ENCODE measurements at regions not wholly inside any gene's neighbourhood (a gene's known extent, or its start where the extent isn't known, plus 50 kb on each side); places are given as distances from the start of the nearest gene placed in this dataset.

GRCh38 chr11:76721755-76722677, 51.5 kb upstream of the LRRC32 start:
- Mint-ChIP-seq H3K27me3 (ENCODE audit: low read depth) (peaks cover 16% of the 10 kb centered on the region), H3K9me3 (no peaks in the 10 kb centered on the region), H3K4me1 (ENCODE audit: low read depth) (peaks cover 5% of the 10 kb centered on the region), H3K4me3 (peak overlapping the region; percentile 13), H3K27ac (no peak overlapping the region), H3K36me3 (ENCODE audit: low read depth) (no peaks in the 10 kb centered on the region)
- intact Hi-C loops (cut with micrococcal nuclease) = loop anchor here (1.0 to 5.0 kb wide), 3 partner anchors 60 to 369 kb away; partner anchors contain the start of gene TSKU
- DNase-seq = peak; percentile 86
- CTCF ChIA-PET = interaction anchor here (0.6 to 6.0 kb wide), 26 partner anchors 8 to 427 kb away, joined by 3 to 74 read pairs (median 4); no protein-coding TSS in a partner anchor

DNA sequence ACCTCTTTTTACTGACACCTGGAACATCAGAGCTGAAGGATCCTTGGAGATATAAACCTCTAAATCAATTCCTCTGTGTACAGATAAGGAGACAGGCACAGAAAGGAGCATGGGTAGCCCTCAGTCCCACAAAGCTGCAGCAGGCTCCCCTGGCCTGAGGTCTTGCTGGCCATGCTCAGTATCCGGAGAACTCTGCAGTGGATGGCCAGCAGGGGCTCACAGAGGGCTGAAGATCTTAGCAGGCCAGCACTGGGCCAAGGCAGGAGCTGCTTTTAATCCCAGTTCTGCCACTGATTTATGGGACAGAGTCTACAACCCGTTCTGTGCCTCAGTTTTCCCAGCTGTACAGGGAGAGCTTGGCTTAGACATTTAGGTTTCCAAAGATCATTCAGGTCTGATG, 52.6 kb upstream of the LRRC32 start:
- H3K9me3 Mint-ChIP-seq = no peaks in the 10 kb centered on the region
- CTCF ChIA-PET = interaction anchor here (0.9 to 6.0 kb wide), 7 partner anchors 11 to 196 kb away, joined by 3 to 74 read pairs (median 6); no protein-coding TSS in a partner anchor
- no peak for DNase-seq
- intact Hi-C loops (cut with micrococcal nuclease) = loop anchor here (5.0 kb wide), 1 partner anchor 59 kb away; the partner anchor contains the start of gene TSKU
- no peak overlapping the region for H3K27ac Mint-ChIP-seq
- H3K4me1 Mint-ChIP-seq (ENCODE audit: low read depth) = peaks cover 5% of the 10 kb centered on the region
- H3K36me3 Mint-ChIP-seq (ENCODE audit: low read depth) = no peaks in the 10 kb centered on the region
- peaks cover 16% of the 10 kb centered on the region for H3K27me3 Mint-ChIP-seq (ENCODE audit: low read depth)
- H3K4me3 Mint-ChIP-seq = no peak overlapping the region

DNA sequence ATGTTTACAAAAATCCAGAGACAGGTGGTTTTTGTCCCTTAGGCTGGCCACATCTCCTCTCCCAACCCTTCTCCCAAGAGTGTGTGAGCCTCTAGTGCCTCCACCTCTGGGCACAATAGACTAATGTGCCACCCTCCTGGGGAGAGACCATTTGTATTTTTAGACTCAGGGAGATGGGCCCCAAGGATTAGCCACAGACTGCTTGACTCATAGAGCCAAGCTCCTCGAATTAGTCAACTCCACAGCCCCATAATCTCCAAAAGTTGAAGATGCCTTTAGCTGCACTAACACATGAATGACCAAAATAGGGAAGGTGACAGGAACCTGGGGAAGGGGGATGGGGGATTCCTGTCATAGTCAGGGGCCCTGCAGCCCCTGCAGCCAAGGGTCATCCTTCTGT, 53.0 kb upstream of the LRRC32 start:
- no peak overlapping the region for H3K4me3 Mint-ChIP-seq
- no peak overlapping the region for H3K27ac Mint-ChIP-seq
- CTCF ChIA-PET = interaction anchor here (0.9 to 6.0 kb wide), 7 partner anchors 10 to 196 kb away, joined by 3 to 74 read pairs (median 6); no protein-coding TSS in a partner anchor
- no peaks in the 10 kb centered on the region for H3K9me3 Mint-ChIP-seq
- no peak for DNase-seq
- H3K4me1 Mint-ChIP-seq (ENCODE audit: low read depth) = peaks cover 5% of the 10 kb centered on the region
- intact Hi-C loops (cut with micrococcal nuclease) = loop anchor here (5.0 kb wide), 1 partner anchor 59 kb away; the partner anchor contains the start of gene TSKU
- no peaks in the 10 kb centered on the region for H3K36me3 Mint-ChIP-seq (ENCODE audit: low read depth)
- peaks cover 16% of the 10 kb centered on the region for H3K27me3 Mint-ChIP-seq (ENCODE audit: low read depth)

DNA sequence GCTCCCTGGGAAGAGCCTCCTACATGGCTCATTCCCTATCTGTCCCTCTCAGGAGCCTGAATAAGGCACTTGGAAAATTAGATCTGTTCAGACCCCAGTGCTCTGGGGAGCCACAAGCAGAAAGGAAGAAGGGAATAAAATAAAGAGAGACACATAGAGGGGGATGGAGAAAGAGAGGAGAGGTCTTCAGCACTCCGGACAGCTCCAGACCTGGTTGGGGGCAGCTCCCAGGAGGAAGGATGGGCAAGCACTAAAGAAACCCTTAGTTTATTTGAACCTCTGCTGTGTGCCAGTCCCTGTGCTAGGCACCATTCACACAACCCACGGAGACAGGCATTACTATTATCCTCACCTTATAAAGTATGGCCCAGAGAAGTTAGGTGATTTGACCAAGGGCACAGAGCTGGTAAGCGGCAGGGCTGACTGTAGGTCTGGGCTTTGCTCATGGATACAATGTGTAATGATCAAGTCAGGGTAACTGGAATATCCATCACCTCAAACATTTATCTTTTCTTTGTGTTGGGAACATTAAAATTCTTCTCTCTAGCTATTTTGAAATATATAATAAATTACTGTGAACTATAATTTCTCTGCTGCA, 53.7 kb upstream of the LRRC32 start:
- Mint-ChIP-seq H3K27me3 (ENCODE audit: low read depth) (peaks cover 16% of the 10 kb centered on the region), H3K27ac (no peak overlapping the region)
- DNase-seq = peak; percentile 15

DNA sequence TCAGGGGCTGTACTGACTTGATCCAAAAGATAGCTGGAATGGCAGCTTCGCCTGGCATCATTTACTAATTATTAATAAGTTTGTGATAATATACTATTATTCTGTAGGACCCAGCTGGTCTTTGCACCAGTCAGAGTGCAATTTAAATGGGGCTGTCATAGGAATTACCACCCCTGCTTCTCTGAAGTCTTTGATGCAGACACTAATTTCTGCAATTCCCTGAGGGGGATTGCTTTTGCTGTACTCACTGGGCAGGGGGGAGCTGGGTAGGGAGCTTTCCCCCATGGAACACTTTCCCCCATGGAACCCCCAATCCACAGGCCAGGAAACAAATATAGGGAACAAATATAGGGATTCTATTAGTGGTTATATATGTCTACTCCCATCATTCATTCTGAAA, 54.9 kb upstream of the TSKU start:
- Mint-ChIP-seq H3K27ac (no peak overlapping the region), H3K4me1 (ENCODE audit: low read depth) (no peaks in the 10 kb centered on the region), H3K4me3 (no peak overlapping the region), H3K9me3 (no peaks in the 10 kb centered on the region), H3K36me3 (ENCODE audit: low read depth) (no peaks in the 10 kb centered on the region), H3K27me3 (ENCODE audit: low read depth) (peaks cover 10% of the 10 kb centered on the region)
- CTCF ChIA-PET = interaction anchor here (1.1 to 2.1 kb wide), 2 partner anchors 70 to 77 kb away, joined by 3 to 8 read pairs; no protein-coding TSS in a partner anchor
- intact Hi-C loops (cut with micrococcal nuclease) = no loop called here
- DNase-seq = no peak

More for the DNA sequence above, 53.7 kb upstream of the LRRC32 start:
- H3K4me1 Mint-ChIP-seq (ENCODE audit: low read depth) = peaks cover 5% of the 10 kb centered on the region
- no peaks in the 10 kb centered on the region for H3K9me3 Mint-ChIP-seq
- CTCF ChIA-PET = interaction anchor here (1.1 to 6.0 kb wide), 8 partner anchors 9 to 403 kb away, joined by 3 to 74 read pairs (median 5); no protein-coding TSS in a partner anchor
- no peaks in the 10 kb centered on the region for H3K36me3 Mint-ChIP-seq (ENCODE audit: low read depth)
- H3K4me3 Mint-ChIP-seq = no peak overlapping the region
- intact Hi-C loops (cut with micrococcal nuclease) = loop anchor here (5.0 kb wide), 1 partner anchor 58 kb away; the partner anchor contains the start of gene TSKU

DNA sequence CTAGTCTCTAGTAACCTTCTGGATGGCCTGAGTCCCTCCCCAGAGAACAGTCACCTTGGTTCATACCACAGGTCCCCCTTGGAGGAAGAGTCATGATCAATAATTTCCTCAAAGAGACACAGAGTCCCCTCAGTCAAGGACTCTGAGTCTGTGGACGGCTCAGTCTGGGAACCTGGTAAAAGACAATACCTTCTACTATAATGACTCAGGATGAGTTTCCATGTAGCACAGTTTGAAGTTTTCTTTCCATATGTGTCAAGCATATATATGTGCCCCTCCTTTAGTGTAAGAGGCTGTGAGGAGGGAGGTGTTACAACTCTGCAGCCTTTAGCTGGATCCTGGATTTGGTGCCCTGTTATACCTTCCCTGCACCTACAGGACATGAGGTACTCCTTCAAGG, 54.4 kb upstream of the TSKU start:
- DNase-seq = no peak
- H3K9me3 Mint-ChIP-seq = no peaks in the 10 kb centered on the region
- no peaks in the 10 kb centered on the region for H3K4me1 Mint-ChIP-seq (ENCODE audit: low read depth)
- no peaks in the 10 kb centered on the region for H3K36me3 Mint-ChIP-seq (ENCODE audit: low read depth)
- H3K4me3 Mint-ChIP-seq = no peak overlapping the region
- H3K27ac Mint-ChIP-seq = no peak overlapping the region
- intact Hi-C loops (cut with micrococcal nuclease) = no loop called here
- peaks cover 10% of the 10 kb centered on the region for H3K27me3 Mint-ChIP-seq (ENCODE audit: low read depth)
- CTCF ChIA-PET = interaction anchor here (2.1 kb wide), 1 partner anchor 70 kb away, joined by 8 read pairs; no protein-coding TSS in a partner anchor

GRCh38 chr11:76729214-76729613, 53.9 kb upstream of the TSKU start:
- CTCF ChIA-PET = interaction anchor here (1.0 to 2.1 kb wide), 2 partner anchors 69 to 72 kb away, joined by 3 to 8 read pairs; no protein-coding TSS in a partner anchor
- DNase-seq = no peak
- H3K4me3 Mint-ChIP-seq = no peak overlapping the region
- intact Hi-C loops (cut with micrococcal nuclease) = no loop called here
- no peaks in the 10 kb centered on the region for H3K36me3 Mint-ChIP-seq (ENCODE audit: low read depth)
- no peaks in the 10 kb centered on the region for H3K4me1 Mint-ChIP-seq (ENCODE audit: low read depth)
- peaks cover 6% of the 10 kb centered on the region for H3K27me3 Mint-ChIP-seq (ENCODE audit: low read depth)
- H3K9me3 Mint-ChIP-seq = no peaks in the 10 kb centered on the region
- H3K27ac Mint-ChIP-seq = no peak overlapping the region

GRCh38 chr11:76730887-76731565, 52.1 kb upstream of the TSKU start:
- intact Hi-C loops (cut with micrococcal nuclease) = no loop called here
- H3K27ac Mint-ChIP-seq = no peak overlapping the region
- DNase-seq = no peak
- no peaks in the 10 kb centered on the region for H3K4me1 Mint-ChIP-seq (ENCODE audit: low read depth)
- H3K27me3 Mint-ChIP-seq (ENCODE audit: low read depth) = peaks cover 2% of the 10 kb centered on the region
- no peak overlapping the region for H3K4me3 Mint-ChIP-seq
- H3K9me3 Mint-ChIP-seq = no peaks in the 10 kb centered on the region
- H3K36me3 Mint-ChIP-seq (ENCODE audit: low read depth) = no peaks in the 10 kb centered on the region
- CTCF ChIA-PET = interaction anchor here (0.9 to 3.4 kb wide), 4 partner anchors 9 to 314 kb away, joined by 3 to 12 read pairs (median 4); no protein-coding TSS in a partner anchor

GRCh38 chr11:76732643-76733042, 50.5 kb upstream of the TSKU start:
- no peak for DNase-seq
- H3K9me3 Mint-ChIP-seq = no peaks in the 10 kb centered on the region
- no peak overlapping the region for H3K27ac Mint-ChIP-seq
- H3K36me3 Mint-ChIP-seq (ENCODE audit: low read depth) = no peaks in the 10 kb centered on the region
- CTCF ChIA-PET = interaction anchor here (1.3 to 4.3 kb wide), 5 partner anchors 38 to 186 kb away, joined by 4 to 48 read pairs (median 12); no protein-coding TSS in a partner anchor
- H3K27me3 Mint-ChIP-seq (ENCODE audit: low read depth) = no peaks in the 10 kb centered on the region
- intact Hi-C loops (cut with micrococcal nuclease) = no loop called here
- no peak overlapping the region for H3K4me3 Mint-ChIP-seq
- H3K4me1 Mint-ChIP-seq (ENCODE audit: low read depth) = no peaks in the 10 kb centered on the region
